ENCODE measurements at regions not wholly inside any gene's neighbourhood (a gene's known extent, or its start where the extent isn't known, plus 50 kb on each side); places are given as distances from the start of the nearest gene placed in this dataset.

- no peak for TF ChIP-seq BACH2 (CRISPR knock-in tag; IDR thresholded peaks at IDR 0.05; ENCODE audit: borderline replicate concordance)
- no peak for TF ChIP-seq ZC3H10 (CRISPR knock-in tag; IDR thresholded peaks at IDR 0.05)
- no peak for TF ChIP-seq CREB5 (CRISPR knock-in tag; IDR thresholded peaks at IDR 0.05; ENCODE audit: low read depth)
- TF ChIP-seq ISL1 (CRISPR knock-in tag; IDR thresholded peaks at IDR 0.05): no peak
- TF ChIP-seq ZNF70 (CRISPR knock-in tag; IDR thresholded peaks at IDR 0.05): no peak
- no peak for TF ChIP-seq SNAI2 (CRISPR knock-in tag; IDR thresholded peaks at IDR 0.05)
- TF ChIP-seq ARNTL (CRISPR knock-in tag; IDR thresholded peaks at IDR 0.05; ENCODE audit: borderline replicate concordance, low read depth): no peak
- TF ChIP-seq ZNF565 (CRISPR knock-in tag; conservative IDR thresholded peaks at IDR 0.05; ENCODE audit: low read depth): no peak
- TF ChIP-seq CSDC2 (CRISPR knock-in tag; IDR thresholded peaks at IDR 0.05): no peak
- no peak for TF ChIP-seq OSR1 (CRISPR knock-in tag; IDR thresholded peaks at IDR 0.05)
- no peak for ATAC-seq
Measured at GRCh38 chr13:50219743-50220142, 204.5 kb downstream of the KCNRG start.

GRCh38 chr13:50220938-50221337, 205.7 kb downstream of the KCNRG start:
- TF ChIP-seq CSRNP3 (CRISPR knock-in tag; IDR thresholded peaks at IDR 0.05): no peak
- TF ChIP-seq PATZ1 (CRISPR knock-in tag; IDR thresholded peaks at IDR 0.05; ENCODE audit: borderline replicate concordance): no peak
- TF ChIP-seq ZFP3 (CRISPR knock-in tag; IDR thresholded peaks at IDR 0.05): no peak
- no peak for TF ChIP-seq RARB (CRISPR knock-in tag; IDR thresholded peaks at IDR 0.05)
- TF ChIP-seq ARNTL (CRISPR knock-in tag; IDR thresholded peaks at IDR 0.05; ENCODE audit: borderline replicate concordance, low read depth): no peak
- no peak for TF ChIP-seq SNAI2 (CRISPR knock-in tag; IDR thresholded peaks at IDR 0.05)
- no peak for TF ChIP-seq ZNF8 (CRISPR knock-in tag; IDR thresholded peaks at IDR 0.05)
- TF ChIP-seq ZNF565 (CRISPR knock-in tag; conservative IDR thresholded peaks at IDR 0.05; ENCODE audit: low read depth): no peak
- TF ChIP-seq BACH2 (CRISPR knock-in tag; IDR thresholded peaks at IDR 0.05; ENCODE audit: borderline replicate concordance): no peak
- no peak for TF ChIP-seq POU6F1 (CRISPR knock-in tag; IDR thresholded peaks at IDR 0.05; ENCODE audit: borderline replicate concordance, low read depth)
- TF ChIP-seq ISL1 (CRISPR knock-in tag; IDR thresholded peaks at IDR 0.05): no peak
- no peak for TF ChIP-seq PPARA (CRISPR knock-in tag; IDR thresholded peaks at IDR 0.05; ENCODE audit: borderline replicate concordance)
- no peak for TF ChIP-seq ZC3H10 (CRISPR knock-in tag; IDR thresholded peaks at IDR 0.05)
- TF ChIP-seq OSR1 (CRISPR knock-in tag; IDR thresholded peaks at IDR 0.05): no peak
- no peak for ATAC-seq

- TF ChIP-seq TCF4 (CRISPR knock-in tag; IDR thresholded peaks at IDR 0.05; ENCODE audit: borderline replicate concordance): peak; percentile 29; the same call in 1 of the 2 replicates
- no peak for TF ChIP-seq ZFP30 (CRISPR knock-in tag; IDR thresholded peaks at IDR 0.05)
- ATAC-seq: no peak
Measured at GRCh38 chr13:50222569-50223332, 207.5 kb downstream of the KCNRG start.

- no peak for ATAC-seq
- TF ChIP-seq ZNF8 (CRISPR knock-in tag; IDR thresholded peaks at IDR 0.05) (no peak), BACH2 (CRISPR knock-in tag; IDR thresholded peaks at IDR 0.05; ENCODE audit: borderline replicate concordance) (no peak), ZC3H10 (CRISPR knock-in tag; IDR thresholded peaks at IDR 0.05) (no peak), RARB (CRISPR knock-in tag; IDR thresholded peaks at IDR 0.05) (no peak), POU6F1 (CRISPR knock-in tag; IDR thresholded peaks at IDR 0.05; ENCODE audit: borderline replicate concordance, low read depth) (no peak), CSRNP3 (CRISPR knock-in tag; IDR thresholded peaks at IDR 0.05) (no peak), ARNTL (CRISPR knock-in tag; IDR thresholded peaks at IDR 0.05; ENCODE audit: borderline replicate concordance, low read depth) (no peak), ZNF70 (CRISPR knock-in tag; IDR thresholded peaks at IDR 0.05) (no peak), PPARA (CRISPR knock-in tag; IDR thresholded peaks at IDR 0.05; ENCODE audit: borderline replicate concordance) (no peak), ZFP3 (CRISPR knock-in tag; IDR thresholded peaks at IDR 0.05) (no peak), TOX (CRISPR knock-in tag; IDR thresholded peaks at IDR 0.05; ENCODE audit: borderline replicate concordance) (no peak), CREB5 (CRISPR knock-in tag; IDR thresholded peaks at IDR 0.05; ENCODE audit: low read depth) (no peak), OSR1 (CRISPR knock-in tag; IDR thresholded peaks at IDR 0.05) (no peak)
Measured at GRCh38 chr13:50224534-50224933, 209.3 kb downstream of the KCNRG start.

Measured in SK-N-SH treated with all-trans-retinoic acid at 6 μM for 48 hours (cell line).